HEK293 (cell line): ENCODE measurements at regions not wholly inside any gene's neighbourhood (a gene's known extent, or its start where the extent isn't known, plus 50 kb on each side); places are given as distances from the start of the nearest gene placed in this dataset.

ENCODE experiments used
- CTCF ChIA-PET: fragments of 350-600 bp; formaldehyde crosslinking; extraction: SDS; loops from one replicate; lab custom pipeline; 2021; ENCODE audit warnings: antibody characterized with exemption; lab: Yijun Ruan, JAX
- POLR2A ChIA-PET: fragments of 300-600 bp; formaldehyde crosslinking; extraction: SDS; loops from one replicate; lab custom pipeline; 2020; ENCODE audit warnings: antibody characterized with exemption, inconsistent platforms; lab: Yijun Ruan, JAX
- H3K27ac ChIP-seq: fragments of 200-500 bp; sonication (Bioruptor generic); 2 replicates; pipeline ENCODE4 v1.5.1; 2014; ENCODE audit warnings: low read depth, low read length, control low read depth, inconsistent platforms; ENCODE audit errors: extremely low read depth
- H3K36me3 ChIP-seq, 2 experiments: fragments of 200-500 bp in 1 of 2; sonication (Bioruptor generic) in 1 of 2; 1 replicate in 1 of 2; 2 replicates in 1 of 2; pipeline ENCODE4 v1.5.1; 2014 to 2017; ENCODE audit warnings: inconsistent platforms in 2 of 2, low read length in 2 of 2; ENCODE audit not compliant: control insufficient read depth in 2 of 2, insufficient read depth in 1 of 2
- H3K4me1 ChIP-seq: fragments of 200-500 bp; sonication (Bioruptor generic); 2 replicates; pipeline ENCODE4 v1.5.1; 2014; ENCODE audit warnings: mild to moderate bottlenecking, low read length, inconsistent platforms; ENCODE audit not compliant: control insufficient read depth, insufficient read depth
- H3K4me3 ChIP-seq: 2 replicates; pipeline ENCODE4 v1.5.1; 2011; ENCODE audit warnings: low read depth, mild to moderate bottlenecking, control low read depth, low read length, moderate library complexity
- H3K9me3 ChIP-seq: fragments of 200-500 bp; sonication (Bioruptor generic); 2 replicates; pipeline ENCODE4 v1.5.1; 2014; ENCODE audit warnings: low read depth, low read length, inconsistent platforms; ENCODE audit not compliant: control insufficient read depth, insufficient read depth
- FEZF1 ChIP-seq: fragments of 450-650 bp; formaldehyde crosslinking; IDR thresholded peaks from 2 replicates; pipeline ENCODE4 v1.5.1; 2016; ENCODE audit warnings: missing biosample characterization, missing genetic modification characterization
- GFI1B ChIP-seq: fragments of 450-650 bp; formaldehyde crosslinking; IDR thresholded peaks from 2 replicates; pipeline ENCODE4 v1.5.1; 2016; ENCODE audit warnings: missing biosample characterization, missing genetic modification characterization
- MYNN ChIP-seq: fragments of 450-650 bp; formaldehyde crosslinking; IDR thresholded peaks from 2 replicates; pipeline ENCODE4 v1.5.1; 2016; ENCODE audit warnings: missing biosample characterization, missing genetic modification characterization, borderline replicate concordance
- OSR2 ChIP-seq: fragments of 450-650 bp; formaldehyde crosslinking; IDR thresholded peaks from 2 replicates; pipeline ENCODE4 v1.5.1; 2016; ENCODE audit warnings: missing biosample characterization, missing genetic modification characterization
- PRDM10 ChIP-seq: fragments of 450-650 bp; formaldehyde crosslinking; IDR thresholded peaks from 2 replicates; pipeline ENCODE4 v1.5.1; 2016; ENCODE audit warnings: missing biosample characterization, missing genetic modification characterization
- REPIN1 ChIP-seq: fragments of 450-650 bp; formaldehyde crosslinking; IDR thresholded peaks from 2 replicates; pipeline ENCODE4 v1.5.1; 2017; ENCODE audit warnings: missing biosample characterization, missing genetic modification characterization, low read depth
- SCRT1 ChIP-seq: fragments of 450-650 bp; formaldehyde crosslinking; IDR thresholded peaks from 2 replicates; pipeline ENCODE4 v1.5.1; 2016; ENCODE audit warnings: missing biosample characterization, missing genetic modification characterization, borderline replicate concordance
- WT1 ChIP-seq: fragments of 450-650 bp; formaldehyde crosslinking; IDR thresholded peaks from 2 replicates; pipeline ENCODE4 v1.5.1; 2016; ENCODE audit warnings: missing biosample characterization, missing genetic modification characterization
- YY1 ChIP-seq: fragments of 450-650 bp; formaldehyde crosslinking; IDR thresholded peaks from 2 replicates; pipeline ENCODE4 v1.5.1; 2018; ENCODE audit warnings: missing biosample characterization, missing genetic modification characterization
- ZBTB44 ChIP-seq: fragments of 450-650 bp; IDR thresholded peaks from 2 replicates; pipeline ENCODE4 v1.5.1; 2018; ENCODE audit warnings: missing biosample characterization, mild to moderate bottlenecking, missing genetic modification characterization
- ZNF138 ChIP-seq: fragments of 450-650 bp; formaldehyde crosslinking; IDR thresholded peaks from 2 replicates; pipeline ENCODE4 v1.5.1; 2016; ENCODE audit warnings: missing biosample characterization, missing genetic modification characterization, borderline replicate concordance
- ZNF146 ChIP-seq: fragments of 450-650 bp; formaldehyde crosslinking; IDR thresholded peaks from 2 replicates; pipeline ENCODE4 v1.5.1; 2016; ENCODE audit warnings: missing biosample characterization, missing genetic modification characterization
- ZNF169 ChIP-seq: fragments of 450-650 bp; formaldehyde crosslinking; IDR thresholded peaks from 2 replicates; pipeline ENCODE4 v1.5.1; 2016; ENCODE audit warnings: missing biosample characterization, missing genetic modification characterization
- ZNF175 ChIP-seq: fragments of 450-650 bp; formaldehyde crosslinking; IDR thresholded peaks from 2 replicates; pipeline ENCODE4 v1.5.1; 2016; ENCODE audit warnings: missing biosample characterization, missing genetic modification characterization
- ZNF335 ChIP-seq: fragments of 450-650 bp; formaldehyde crosslinking; conservative IDR thresholded peaks from 2 replicates; pipeline ENCODE4 v1.5.1; 2016; ENCODE audit warnings: missing biosample characterization, missing genetic modification characterization
- ZNF391 ChIP-seq: fragments of 450-650 bp; formaldehyde crosslinking; IDR thresholded peaks from 2 replicates; pipeline ENCODE4 v1.5.1; 2016; ENCODE audit warnings: low read depth, missing biosample characterization, missing genetic modification characterization, borderline replicate concordance
- ZNF521 ChIP-seq: fragments of 450-650 bp; formaldehyde crosslinking; IDR thresholded peaks from 2 replicates; pipeline ENCODE4 v1.5.1; 2017; ENCODE audit warnings: missing biosample characterization, mild to moderate bottlenecking, missing genetic modification characterization
- ZNF658 ChIP-seq: fragments of 450-650 bp; formaldehyde crosslinking; IDR thresholded peaks from 2 replicates; pipeline ENCODE4; 2016; ENCODE audit warnings: missing biosample characterization, missing genetic modification characterization
- ZNF777 ChIP-seq: fragments of 450-650 bp; formaldehyde crosslinking; IDR thresholded peaks from 2 replicates; pipeline ENCODE4 v1.5.1; 2017; ENCODE audit warnings: missing biosample characterization, missing genetic modification characterization, borderline replicate concordance
- ZSCAN18 ChIP-seq: fragments of 450-650 bp; formaldehyde crosslinking; IDR thresholded peaks from 2 replicates; pipeline ENCODE4 v1.5.1; 2016; ENCODE audit warnings: missing biosample characterization, missing genetic modification characterization
- TF ChIP-seq, protein P1 (sequence below): fragments of 450-650 bp; formaldehyde crosslinking; IDR thresholded peaks from 2 replicates; pipeline ENCODE4 v1.5.1; 2016; ENCODE audit warnings: missing biosample characterization, missing genetic modification characterization, low read depth
- TF ChIP-seq, protein P2 (sequence below): fragments of 450-650 bp; formaldehyde crosslinking; IDR thresholded peaks from 2 replicates; pipeline ENCODE4; 2016; ENCODE audit warnings: missing biosample characterization, missing genetic modification characterization
- TF ChIP-seq, protein P3 (sequence below): fragments of 450-650 bp; formaldehyde crosslinking; IDR thresholded peaks from 2 replicates; pipeline ENCODE4 v1.5.1; 2016; ENCODE audit warnings: missing biosample characterization, missing genetic modification characterization

DNA sequence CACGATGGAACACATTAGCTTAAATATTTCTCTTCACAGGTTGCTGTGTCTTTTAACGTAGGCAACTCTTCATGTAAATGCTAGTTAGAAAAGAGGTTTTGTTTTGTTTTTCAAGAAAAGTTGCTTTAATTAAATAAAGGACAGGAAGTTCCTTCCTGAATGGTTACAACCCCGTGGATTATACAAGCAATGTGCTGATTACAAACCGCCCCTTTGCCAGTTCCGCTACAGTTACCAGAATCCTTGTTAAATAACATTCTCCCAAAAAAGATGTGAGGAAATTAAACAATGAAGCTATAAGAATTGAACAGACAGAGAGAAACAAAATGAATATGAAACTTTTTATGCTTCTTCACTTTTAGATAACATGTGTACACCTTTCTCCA, 75.1 kb downstream of the LYZL2 start:
- Histone ChIP-seq H3K27ac (no peak overlapping the region), H3K36me3 (no peaks in the 10 kb centered on the region), H3K4me1 (no peaks in the 10 kb centered on the region), H3K4me3 (no peak overlapping the region)
- ChIA-PET CTCF (interaction anchor here (0.5 to 0.6 kb wide), 2 partner anchors 11 to 166 kb away, joined by 3 to 5 read pairs; no protein-coding TSS in a partner anchor), POLR2A (no interaction called here)
- TF ChIP-seq YY1, result no peak
- TF ChIP-seq ZBTB44 (tag by site-specific recombination), result no peak
- no peak for TF ChIP-seq WT1
- TF ChIP-seq, protein P1, sequence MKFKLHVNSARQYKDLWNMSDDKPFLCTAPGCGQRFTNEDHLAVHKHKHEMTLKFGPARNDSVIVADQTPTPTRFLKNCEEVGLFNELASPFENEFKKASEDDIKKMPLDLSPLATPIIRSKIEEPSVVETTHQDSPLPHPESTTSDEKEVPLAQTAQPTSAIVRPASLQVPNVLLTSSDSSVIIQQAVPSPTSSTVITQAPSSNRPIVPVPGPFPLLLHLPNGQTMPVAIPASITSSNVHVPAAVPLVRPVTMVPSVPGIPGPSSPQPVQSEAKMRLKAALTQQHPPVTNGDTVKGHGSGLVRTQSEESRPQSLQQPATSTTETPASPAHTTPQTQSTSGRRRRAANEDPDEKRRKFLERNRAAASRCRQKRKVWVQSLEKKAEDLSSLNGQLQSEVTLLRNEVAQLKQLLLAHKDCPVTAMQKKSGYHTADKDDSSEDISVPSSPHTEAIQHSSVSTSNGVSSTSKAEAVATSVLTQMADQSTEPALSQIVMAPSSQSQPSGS, result no peak
- no peak for TF ChIP-seq ZSCAN18 (tag by site-specific recombination)
- TF ChIP-seq ZNF521, result no peak
- TF ChIP-seq ZNF146 (tag by site-specific recombination), result no peak
- no peak for TF ChIP-seq ZNF777
- no peak for TF ChIP-seq ZNF335 (tag by site-specific recombination)
- no peak for TF ChIP-seq ZNF175 (tag by site-specific recombination)
- TF ChIP-seq MYNN (tag by site-specific recombination), result no peak
- no peak for TF ChIP-seq ZNF391 (tag by site-specific recombination)
- TF ChIP-seq GFI1B (tag by site-specific recombination), result no peak
- no peak for TF ChIP-seq ZNF138 (tag by site-specific recombination)
- no peak for TF ChIP-seq SCRT1 (tag by site-specific recombination)
- TF ChIP-seq, protein P2, sequence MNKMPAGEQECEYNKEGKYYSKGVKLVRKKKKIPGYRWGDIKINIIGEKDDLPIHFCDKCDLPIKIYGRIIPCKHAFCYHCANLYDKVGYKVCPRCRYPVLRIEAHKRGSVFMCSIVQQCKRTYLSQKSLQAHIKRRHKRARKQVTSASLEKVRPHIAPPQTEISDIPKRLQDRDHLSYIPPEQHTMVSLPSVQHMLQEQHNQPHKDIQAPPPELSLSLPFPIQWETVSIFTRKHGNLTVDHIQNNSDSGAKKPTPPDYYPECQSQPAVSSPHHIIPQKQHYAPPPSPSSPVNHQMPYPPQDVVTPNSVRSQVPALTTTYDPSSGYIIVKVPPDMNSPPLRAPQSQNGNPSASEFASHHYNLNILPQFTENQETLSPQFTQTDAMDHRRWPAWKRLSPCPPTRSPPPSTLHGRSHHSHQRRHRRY (tag by site-specific recombination), result no peak
- TF ChIP-seq OSR2 (tag by site-specific recombination), result no peak
- no peak for TF ChIP-seq REPIN1
- TF ChIP-seq, all 188 proteins: peak for 0
- no peaks in the 10 kb centered on the region for H3K9me3 ChIP-seq

DNA sequence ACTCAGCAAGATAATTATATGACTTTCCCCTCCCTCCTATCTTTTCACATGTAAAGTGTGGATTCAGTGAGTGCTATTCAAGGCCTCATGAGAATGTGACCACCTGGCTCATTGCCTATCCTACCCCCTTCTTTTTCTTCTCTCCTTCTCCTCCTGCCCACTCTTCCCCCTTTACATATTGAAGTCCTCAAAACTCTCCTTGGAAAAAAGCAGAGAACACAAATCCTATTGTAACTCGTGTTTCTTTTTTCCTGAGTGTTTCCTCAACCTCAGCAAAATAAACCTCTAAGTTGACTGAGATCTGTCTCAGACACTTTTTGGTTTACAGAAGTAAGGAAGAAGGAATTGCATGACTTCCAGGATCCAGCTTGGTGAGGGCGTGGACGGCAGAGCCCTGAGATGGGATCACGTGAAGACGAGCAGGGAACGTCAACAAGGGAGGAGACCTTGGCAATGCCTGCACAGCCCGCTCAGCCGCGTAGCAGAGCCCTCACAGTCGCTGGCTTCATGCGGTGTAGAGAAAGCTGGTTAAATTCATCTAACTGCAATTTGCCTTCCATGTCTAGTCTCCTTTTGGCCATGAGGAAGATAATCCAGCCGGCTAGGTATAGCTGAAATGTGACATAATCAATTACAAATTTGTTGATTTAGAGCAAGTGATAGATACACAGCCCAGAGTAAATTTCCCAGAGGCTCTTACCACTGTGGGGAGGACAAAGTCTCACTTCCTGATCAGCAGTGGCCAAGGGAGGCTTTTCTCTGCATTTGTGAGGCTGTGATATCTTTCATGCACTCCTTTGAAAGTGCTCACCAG, 75.7 kb downstream of the LYZL2 start:
- CTCF ChIA-PET, result interaction anchor here (0.5 to 0.9 kb wide), 4 partner anchors 10 to 165 kb away, joined by 3 to 5 read pairs (median 3); no protein-coding TSS in a partner anchor
- TF ChIP-seq, protein P3, sequence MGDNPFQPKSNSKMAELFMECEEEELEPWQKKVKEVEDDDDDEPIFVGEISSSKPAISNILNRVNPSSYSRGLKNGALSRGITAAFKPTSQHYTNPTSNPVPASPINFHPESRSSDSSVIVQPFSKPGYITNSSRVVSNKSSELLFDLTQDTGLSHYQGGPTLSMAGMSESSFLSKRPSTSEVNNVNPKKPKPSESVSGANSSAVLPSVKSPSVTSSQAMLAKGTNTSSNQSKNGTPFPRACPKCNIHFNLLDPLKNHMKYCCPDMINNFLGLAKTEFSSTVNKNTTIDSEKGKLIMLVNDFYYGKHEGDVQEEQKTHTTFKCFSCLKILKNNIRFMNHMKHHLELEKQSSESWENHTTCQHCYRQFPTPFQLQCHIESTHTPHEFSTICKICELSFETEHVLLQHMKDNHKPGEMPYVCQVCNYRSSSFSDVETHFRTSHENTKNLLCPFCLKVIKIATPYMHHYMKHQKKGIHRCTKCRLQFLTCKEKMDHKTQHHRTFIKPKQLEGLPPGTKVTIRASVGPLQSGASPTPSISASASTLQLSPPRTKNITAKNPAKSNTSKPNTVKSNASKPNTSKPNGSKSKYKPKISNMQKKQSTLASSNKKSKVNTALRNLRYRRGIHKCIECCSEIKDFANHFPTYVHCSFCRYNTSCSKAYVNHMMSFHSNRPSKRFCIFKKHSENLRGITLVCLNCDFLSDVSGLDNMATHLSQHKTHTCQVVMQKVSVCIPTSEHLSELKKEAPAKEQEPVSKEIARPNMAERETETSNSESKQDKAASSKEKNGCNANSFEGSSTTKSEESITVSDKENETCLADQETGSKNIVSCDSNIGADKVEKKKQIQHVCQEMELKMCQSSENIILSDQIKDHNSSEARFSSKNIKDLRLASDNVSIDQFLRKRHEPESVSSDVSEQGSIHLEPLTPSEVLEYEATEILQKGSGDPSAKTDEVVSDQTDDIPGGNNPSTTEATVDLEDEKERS (tag by site-specific recombination), result no peak
- TF ChIP-seq PRDM10 (tag by site-specific recombination), result no peak
- no peak for TF ChIP-seq FEZF1
- TF ChIP-seq ZNF658 (tag by site-specific recombination), result no peak
- TF ChIP-seq ZNF169 (tag by site-specific recombination), result no peak

More for the DNA sequence above, 75.7 kb downstream of the LYZL2 start:
- Histone ChIP-seq H3K27ac (no peak overlapping the region), H3K9me3 (no peaks in the 10 kb centered on the region), H3K4me1 (no peaks in the 10 kb centered on the region), H3K4me3 (no peak overlapping the region), H3K36me3 (no peaks in the 10 kb centered on the region)
- POLR2A ChIA-PET, result no interaction called here
